ENCODE measurements at regions not wholly inside any gene's neighbourhood (a gene's known extent, or its start where the extent isn't known, plus 50 kb on each side); places are given as distances from the start of the nearest gene placed in this dataset.

DNA sequence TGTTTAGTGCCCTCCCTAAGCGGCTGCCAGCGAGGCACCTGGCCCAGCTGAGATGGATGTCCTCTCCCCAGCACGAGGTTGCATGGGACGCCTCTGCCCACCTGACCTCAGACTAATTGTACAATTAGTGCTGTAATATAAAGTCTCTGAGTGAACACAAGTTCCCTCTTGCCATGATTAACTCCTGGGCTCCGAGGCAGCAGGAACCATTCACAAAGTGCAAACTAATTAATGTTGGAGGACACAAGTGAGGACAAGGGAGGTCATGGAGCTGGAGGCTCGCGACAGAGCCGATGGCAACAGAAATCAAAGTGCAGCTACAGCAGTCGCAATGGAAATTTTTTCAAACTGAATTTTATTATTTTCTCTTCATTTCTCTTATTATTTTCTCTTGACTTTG is 156.6 kb upstream of the ADARB2 start:
- DNase-seq (ENCODE audit: low read depth in 2 of 2), result no peak

DNA sequence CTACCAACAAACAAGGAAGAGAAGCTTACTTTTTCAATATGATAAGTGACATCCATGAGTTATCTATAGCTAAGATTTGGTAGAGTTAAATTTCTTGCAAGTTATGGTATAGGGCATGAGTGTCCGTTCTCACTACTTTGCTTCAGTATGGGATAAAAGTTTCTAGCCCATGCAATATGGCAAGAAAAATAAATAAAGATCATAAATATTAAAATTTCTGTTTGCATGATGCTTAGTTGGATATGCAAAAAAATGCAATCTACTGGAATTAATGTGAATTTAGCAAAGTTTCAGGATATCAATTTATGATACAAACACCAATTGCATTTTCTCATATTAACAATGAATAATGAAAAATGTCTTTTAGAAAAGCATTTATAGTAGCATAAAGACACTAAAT is 148.7 kb upstream of the ADARB2 start:
- no peak for DNase-seq (ENCODE audit: low read depth in 2 of 2)

DNA sequence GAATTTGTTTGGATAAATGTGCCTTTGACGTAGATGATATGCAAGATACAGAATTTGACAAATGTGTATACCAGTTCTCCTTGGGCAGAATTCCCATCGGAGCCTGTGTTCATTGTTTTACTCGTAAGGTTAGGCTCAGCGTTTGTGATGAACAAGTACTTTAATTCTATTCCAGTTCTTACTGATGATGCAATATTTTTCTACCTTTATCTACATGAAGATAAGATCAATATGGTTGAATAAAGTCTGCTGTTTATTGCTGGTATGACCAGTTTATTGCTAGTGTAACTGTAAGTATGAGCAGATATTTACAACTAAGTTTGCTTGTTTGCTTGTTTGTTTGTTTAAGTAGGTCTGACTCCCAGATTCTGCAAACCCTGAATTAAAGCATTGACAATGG is 145.4 kb upstream of the ADARB2 start:
- no peak for DNase-seq (ENCODE audit: low read depth in 2 of 2)

DNA sequence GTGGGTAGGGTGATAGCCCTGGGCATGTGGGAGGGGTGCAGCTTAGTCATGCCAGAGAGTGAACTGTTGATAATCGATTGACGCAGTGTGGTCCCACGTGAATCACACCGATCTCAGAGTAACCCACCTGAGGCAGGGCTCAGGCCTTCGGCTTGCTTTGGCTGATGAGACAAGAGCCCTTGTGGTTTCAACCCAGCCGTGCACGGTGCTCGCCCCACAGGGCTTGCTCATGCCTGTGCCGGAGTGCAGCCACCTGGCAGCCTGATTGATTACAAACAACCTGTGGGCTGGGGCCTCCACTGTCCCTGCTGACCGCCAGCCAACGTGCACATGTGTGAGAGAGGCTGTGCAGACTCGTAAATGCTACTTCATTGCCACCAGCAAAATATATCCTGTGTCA is 144.9 kb upstream of the ADARB2 start:
- no peak for DNase-seq (ENCODE audit: low read depth in 2 of 2)

DNA sequence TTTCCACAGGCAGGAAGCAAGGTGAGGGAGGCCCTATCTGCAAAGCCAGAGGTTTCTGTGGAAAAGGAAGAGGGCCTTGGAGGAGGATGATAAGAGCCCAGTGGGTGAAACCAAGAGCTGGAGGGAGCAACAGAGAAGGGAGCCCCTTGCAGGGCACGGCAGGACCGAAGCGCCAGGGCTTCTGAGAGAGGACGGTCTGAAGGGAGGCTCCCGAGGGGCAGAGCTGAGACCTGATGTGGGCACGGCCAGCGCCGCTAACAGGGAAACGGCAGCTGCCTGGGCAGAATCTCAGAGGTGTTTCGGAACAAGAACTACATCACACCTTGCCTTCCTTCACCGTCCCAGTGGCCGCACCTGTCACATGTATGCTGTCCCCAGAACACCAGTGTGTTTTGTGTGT is 144.3 kb upstream of the ADARB2 start:
- no peak for DNase-seq (ENCODE audit: low read depth in 2 of 2)

DNA sequence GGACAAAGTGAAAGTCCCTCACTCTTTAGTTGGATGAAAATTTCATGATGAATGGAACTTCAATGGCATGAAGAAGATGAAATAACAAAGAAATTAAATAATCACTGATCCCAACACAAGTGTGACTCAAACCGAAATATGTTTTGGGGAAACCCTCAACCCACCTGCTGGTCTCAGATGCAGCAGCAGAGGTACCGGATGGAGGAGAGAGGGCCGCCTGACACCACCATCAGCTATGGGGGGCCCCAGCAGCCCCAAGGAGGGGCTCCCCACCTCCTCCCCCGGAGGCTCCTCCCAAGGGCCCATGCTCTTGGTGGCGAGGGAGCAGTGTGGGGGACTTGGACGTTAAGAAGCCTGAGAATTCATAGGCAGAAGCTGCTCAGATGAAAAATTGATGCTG is 137.2 kb upstream of the ADARB2 start:
- no peak for DNase-seq (ENCODE audit: low read depth in 2 of 2)

DNA sequence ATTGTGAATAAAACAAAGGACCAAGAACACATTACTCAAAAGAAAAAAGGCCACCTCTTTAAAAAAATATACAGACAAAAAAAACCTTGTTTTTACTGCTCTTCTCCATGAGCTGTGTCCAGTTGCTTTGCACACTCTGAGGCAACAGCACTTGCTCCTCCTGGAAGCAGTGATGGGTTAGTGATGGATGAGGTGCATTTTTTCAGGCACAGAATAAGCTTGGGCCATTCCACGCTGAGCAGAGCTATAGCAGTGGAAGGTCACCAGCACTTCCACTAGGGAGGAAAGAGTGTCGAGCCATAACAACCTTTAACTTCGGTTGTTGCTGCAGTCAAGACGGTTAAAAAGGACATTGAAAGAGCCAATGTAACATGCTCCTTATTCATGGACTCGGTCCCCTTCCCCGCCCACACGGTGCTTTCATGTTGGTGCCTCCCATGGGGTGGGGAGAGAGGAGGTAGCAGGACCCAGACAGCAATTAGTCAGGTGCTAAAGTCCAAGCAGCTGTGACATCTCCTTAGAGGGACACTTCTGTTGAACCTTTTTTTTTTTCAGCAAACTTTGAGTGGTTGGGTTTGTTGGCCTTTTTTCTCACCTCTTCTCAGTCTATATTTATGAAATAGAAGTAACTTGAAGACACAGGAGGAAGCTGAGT is 136.5 kb upstream of the ADARB2 start:
- no peak for DNase-seq (ENCODE audit: low read depth in 2 of 2)

DNA sequence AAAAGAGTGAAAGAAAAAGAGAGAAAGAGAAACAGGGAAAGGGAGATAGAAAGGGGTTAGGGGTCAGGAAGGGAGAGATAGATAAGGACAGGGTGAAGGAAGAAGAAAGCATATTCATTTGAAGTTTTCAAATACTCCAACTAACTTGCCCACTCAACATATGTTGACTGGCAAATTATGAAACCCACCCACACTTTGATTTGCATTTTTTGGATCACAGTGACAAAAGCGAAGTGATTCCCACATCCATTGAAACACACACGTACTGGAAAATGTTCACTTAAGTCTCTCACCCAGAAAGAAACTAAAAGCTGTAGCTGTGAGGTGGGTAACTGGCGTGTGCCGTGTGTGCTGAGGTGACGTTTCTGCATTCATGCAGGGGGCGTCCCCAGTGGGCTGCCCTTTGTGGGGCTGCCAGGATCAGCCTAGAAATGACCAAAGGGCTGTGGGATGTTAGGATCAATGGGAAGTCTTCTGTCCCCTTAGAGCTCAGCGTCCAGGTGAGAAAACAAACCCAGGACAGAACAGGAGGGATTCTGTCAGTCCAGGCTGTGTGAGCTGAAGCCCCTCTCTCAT is 134.9 kb upstream of the ADARB2 start:
- no peak for DNase-seq (ENCODE audit: low read depth in 2 of 2)

DNA sequence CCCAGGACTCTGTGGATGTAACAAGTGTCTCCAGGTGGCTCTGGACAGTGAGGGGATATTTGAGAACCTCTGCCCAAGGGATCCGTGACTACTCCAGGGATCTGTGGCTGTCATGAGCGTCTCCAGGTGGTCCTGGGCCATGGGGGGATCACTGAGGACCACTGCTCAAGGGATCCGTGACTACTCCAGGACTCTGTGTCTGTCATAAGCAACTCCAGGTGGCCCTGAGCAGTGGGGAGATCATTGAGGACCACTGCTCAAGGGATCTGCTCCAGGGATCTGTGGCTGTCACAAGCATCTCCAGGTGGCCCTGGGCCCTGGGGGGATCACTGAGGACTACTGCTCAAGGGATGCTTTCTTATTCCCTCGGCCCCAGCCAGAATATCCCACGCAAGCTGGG is 133.2 kb upstream of the ADARB2 start:
- no peak for DNase-seq (ENCODE audit: low read depth in 2 of 2)

DNA sequence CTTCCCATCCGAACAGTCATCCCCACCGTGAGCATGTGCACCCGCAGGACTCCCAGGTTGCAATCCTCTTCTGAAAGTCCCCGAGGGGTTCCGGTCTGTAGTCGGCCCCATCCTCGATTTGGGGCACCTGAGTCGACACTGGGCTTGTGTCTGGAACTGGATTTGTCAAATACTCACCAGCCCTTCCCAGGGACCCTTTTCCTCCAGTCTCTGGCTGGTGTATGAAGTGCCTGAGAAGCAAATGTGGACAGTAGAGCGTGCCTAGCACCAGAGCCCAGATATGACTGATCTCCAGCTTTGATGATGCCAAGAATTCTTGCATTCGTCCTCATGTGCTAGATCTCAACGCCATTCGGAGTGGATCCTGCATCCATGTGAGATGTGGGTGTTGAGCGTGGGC is 132.5 kb upstream of the ADARB2 start:
- DNase-seq (ENCODE audit: low read depth in 2 of 2), result no peak

DNA sequence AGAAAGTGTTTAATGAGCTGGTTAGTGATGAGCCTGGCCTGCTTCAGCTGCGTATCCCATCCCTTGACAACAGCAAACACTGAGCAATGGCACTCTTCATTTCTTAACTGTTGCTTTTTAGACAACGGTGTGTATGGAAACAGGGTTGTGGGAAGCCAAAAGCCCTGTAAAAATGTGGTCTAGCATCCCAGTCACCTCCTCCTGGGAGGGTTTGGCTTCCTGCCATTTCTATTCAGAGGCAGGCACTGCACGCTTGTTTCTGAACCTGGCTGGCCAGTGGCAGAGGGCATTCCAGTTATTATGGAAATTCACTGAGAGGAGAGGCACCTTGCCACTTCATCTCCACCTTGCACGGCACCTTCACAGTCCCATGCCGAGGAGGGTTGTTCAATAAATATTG is 123.0 kb upstream of the ADARB2 start:
- no peak for DNase-seq (ENCODE audit: low read depth in 2 of 2)

DNA sequence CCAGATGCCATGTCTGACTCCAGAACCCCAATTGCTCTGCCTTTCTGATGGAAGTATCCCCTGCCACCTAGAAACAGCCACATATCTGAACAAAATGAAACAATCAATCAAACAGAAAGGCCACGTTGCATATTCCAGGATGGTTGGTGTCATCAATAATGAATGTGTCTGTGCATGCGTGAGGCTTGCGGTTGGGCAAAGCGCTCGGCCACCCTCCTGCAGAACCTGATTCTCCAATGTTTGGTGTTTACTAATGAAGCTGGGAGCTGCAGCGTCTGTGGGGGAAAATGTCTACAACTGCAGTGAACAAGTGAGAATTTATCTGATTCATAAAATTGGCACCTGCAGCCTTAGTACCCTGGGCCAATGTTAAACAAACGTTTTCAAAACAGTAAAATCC is 121.2 kb upstream of the ADARB2 start:
- DNase-seq (ENCODE audit: low read depth in 2 of 2), result no peak

DNA sequence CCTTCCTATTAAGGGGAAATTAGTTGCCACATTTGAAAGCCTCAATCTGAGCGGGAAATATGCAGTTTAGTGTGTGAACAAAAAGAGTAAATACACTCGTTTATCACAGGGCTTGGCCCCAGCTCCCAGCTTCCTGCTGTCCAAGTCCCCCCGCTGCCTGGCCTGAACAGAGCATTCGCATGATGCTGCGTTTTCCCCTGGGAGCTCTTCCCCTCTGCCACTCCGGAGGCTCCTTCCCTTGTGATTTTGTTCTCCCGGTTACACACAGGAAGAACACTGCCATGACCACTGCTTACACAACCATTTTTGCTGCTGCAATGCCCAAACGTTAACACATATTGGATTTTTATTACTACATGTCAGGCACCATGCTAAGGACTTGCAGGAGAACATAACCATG is 120.7 kb upstream of the ADARB2 start:
- DNase-seq (ENCODE audit: low read depth in 2 of 2), result no peak

DNA sequence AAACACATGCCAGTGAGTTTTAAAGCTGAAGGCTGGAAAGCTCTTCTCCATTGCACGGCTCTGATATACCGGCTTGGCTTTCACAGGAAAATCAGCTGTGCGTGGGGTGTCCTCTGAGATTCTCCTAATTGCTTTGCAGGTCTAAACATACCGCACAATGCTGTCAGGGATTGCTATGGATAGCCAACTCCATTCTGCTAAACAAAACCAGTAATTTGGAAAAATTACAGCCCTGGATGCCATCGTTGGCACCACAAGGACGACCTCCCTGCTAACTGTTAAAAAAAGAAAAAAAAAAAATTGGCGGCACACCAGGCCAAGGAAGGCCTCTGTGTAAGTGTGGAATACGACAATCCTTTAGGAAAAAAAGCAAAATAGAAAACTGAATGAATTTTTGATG is 118.6 kb upstream of the ADARB2 start:
- no peak for DNase-seq (ENCODE audit: low read depth in 2 of 2)

DNA sequence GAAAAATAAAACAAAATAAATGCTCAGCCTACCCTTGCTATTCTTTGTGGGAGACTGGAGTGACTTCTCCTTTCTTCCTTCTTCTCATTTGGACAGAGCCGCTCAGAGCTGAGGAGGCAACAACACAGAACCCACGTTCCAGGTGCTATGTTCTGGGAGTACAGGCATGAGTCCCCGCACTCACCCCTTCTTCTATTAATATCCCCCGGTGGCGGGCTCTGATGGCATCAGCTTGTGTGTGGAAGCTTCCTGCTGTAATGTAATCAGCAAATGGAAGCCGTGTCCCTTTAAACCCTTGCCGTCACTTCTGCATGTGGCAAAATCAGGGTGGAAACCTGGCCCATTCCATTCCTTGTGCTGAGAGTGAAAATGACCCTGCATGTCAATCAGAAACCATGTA is 116.9 kb upstream of the ADARB2 start:
- no peak for DNase-seq (ENCODE audit: low read depth in 2 of 2)

DNA sequence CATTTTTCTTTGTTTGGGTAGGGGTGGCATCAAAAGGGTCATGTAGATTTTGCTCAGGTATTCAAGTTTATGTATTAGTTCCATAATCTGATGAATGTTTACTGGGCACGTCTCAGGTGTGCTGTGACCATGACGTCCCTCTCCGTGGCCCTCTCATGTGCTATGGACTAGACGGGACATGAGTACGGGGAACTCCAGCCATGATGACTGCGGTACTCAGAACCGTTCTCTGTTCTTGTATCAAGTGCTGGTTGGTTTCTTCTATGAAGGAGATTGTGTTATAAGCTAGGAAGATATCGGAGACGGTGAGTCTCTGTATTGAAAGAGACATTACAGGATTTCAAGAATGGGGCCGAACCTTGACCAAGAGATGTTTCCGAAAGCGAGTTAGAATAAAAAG is 116.5 kb upstream of the ADARB2 start:
- DNase-seq (ENCODE audit: low read depth in 2 of 2), result no peak

DNA sequence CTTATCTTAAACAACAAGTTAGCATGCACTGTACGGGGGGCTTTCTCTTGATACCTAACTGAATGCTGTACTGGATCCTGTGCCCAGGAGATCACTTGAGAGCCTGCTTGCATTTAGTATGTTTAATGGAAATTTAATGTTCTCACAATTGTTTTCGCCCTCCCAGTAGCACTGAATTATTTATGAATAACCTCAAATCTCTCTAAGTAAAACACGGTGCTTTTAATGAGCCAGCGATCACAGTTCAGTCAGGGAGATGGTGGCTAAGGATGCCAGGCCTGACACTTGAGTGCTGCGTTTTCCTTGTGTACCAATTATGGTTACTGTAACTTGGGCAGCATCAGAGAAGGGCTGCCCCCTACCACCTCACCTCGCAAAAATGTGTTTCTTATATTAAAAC is 115.5 kb upstream of the ADARB2 start:
- no peak for DNase-seq (ENCODE audit: low read depth in 2 of 2)

DNA sequence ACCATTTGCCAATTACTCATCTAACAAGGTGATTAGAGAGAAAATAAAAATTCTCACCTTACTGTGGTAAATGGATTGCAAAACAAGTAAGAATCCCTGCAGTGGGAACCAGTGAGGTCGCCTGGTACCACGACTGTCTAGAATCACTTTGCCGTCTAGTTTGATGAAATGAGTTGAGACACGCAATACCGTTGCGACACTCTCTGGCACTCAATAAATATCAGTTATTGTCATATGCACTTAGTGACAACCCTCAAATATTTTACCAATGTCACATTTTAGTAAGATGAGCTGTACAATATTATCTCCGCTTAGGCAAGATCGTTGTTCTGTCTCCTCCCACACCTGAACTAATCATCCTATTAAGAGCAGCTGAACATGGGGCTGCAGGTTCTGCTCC is 114.4 kb upstream of the ADARB2 start:
- no peak for DNase-seq (ENCODE audit: low read depth in 2 of 2)

DNA sequence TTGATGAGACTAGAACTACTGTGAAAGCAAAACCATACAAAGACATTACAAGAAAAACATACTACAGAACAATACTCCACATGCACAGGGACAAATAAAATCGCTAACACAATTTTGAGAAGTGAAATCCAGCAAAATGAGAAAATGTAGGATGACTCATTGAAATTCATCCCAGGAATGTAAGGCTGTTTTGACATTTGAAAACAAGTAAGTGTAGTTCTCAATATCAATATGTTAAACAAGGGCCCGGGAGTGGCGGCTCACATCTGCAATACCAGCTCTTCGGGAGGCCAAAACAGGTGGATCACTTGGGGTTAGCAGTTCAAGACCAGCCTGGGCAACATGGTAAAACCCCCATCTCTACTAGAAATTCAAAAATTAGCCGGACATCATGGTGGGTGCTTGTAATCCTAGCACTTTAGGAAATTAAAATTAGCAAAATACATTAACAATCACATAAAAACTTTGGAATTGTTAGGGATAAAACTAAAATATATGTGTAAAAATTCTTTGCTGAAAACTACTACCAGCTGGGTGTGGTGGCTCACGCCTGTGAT is 113.7 kb upstream of the ADARB2 start:
- no peak for DNase-seq (ENCODE audit: low read depth in 2 of 2)

DNA sequence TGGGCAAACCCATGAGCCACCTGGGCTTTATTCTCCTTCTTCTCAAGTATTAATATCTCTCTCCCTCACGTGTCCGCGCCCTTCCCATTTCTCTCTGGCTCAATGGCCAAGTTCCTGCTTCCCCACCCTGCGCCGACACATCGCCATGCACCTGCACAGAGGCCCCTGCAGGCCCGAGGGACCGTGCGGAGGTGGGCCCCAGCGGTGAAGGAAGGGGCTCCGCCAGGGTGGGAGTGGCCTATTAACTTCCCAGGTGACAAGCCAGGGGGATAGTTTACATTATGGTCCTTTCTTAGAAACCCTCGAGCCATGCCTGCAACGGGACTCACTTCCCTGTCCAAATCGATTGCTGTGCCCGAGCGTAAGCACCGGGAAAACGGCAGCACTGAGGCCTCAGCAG is 110.0 kb upstream of the ADARB2 start:
- no peak for DNase-seq (ENCODE audit: low read depth in 2 of 2)

DNA sequence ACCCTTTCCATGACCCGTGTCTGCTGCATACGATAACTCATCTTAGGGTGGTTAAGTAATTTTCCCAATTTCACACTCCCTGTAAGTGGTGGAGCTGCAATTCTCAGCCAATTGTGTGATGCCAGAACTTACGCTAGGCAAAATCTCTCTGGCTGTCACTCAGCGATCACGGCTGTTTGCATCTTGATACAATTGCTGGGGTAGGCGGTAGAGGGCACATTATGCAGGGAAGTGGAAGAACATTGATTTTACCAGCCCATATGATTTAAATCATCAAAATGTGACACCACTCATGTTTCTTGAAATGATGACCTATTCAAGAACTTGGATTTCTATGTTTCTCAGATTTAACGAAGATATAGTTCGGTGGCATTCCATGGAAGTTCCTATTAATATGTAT is 108.7 kb upstream of the ADARB2 start:
- DNase-seq (ENCODE audit: low read depth in 2 of 2), result no peak

DNA sequence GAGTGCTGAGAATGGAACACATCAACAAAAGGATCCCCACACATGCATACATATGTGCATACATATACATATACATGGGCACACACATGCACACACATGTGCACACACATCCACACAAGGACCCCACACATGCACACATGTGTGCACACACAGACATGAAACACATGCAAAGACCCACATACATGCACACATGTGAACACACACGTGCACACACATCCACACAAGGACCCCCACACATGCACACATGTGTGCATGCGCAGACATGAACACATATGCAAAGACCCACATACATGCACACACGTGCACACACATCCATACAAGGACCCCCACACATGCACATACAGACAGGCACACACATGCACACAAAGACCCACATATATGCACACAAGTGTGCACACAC is 104.4 kb upstream of the ADARB2 start:
- DNase-seq (ENCODE audit: low read depth in 2 of 2), result no peak

DNA sequence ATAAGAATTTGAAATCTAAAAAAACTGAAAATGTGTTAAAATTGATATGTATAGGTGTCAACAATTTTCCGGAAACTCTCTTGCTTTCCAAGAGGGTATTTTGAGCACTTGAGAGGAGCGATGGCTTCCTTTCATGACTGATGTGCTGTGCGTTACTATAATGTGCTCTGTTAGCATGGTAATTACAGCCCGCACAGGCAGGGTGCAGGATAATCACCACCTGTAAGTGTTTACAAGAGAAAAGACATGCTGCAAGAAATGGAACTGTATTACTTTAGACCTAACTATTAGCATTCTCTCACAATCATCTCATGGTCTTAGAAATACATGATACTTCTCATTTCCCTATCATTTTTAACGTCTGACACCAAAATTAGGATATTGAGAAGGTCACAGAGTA is 92.4 kb upstream of the ADARB2 start:
- no peak for DNase-seq (ENCODE audit: low read depth in 2 of 2)

DNA sequence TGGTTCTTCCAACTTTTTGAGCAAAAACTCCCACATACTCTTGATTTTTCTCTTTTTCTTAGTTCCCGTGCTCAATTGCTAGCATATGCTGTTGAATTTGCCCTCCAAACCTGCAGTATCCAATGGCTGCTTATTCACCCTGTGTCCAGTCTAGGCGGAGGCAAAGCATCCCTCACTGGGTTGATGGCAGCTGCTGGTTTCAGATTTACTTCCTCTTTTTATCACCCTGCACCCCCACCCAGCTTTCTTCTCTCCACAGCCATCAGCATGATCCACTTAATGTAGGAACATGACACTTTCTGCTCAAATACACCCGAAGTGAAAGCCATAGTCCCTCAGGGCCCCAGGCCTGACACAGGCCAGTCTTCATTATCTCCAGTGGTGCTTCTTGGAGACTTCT is 87.6 kb upstream of the ADARB2 start:
- DNase-seq (ENCODE audit: low read depth in 2 of 2), result no peak
